ENCODE measurements at regions not wholly inside any gene's neighbourhood (a gene's known extent, or its start where the extent isn't known, plus 50 kb on each side); places are given as distances from the start of the nearest gene placed in this dataset.
"Not testable (repeated sequence)": the region's sequence is repeated elsewhere in the genome, so short reads cannot be mapped to it uniquely, and the experiment has no call there.

DNA sequence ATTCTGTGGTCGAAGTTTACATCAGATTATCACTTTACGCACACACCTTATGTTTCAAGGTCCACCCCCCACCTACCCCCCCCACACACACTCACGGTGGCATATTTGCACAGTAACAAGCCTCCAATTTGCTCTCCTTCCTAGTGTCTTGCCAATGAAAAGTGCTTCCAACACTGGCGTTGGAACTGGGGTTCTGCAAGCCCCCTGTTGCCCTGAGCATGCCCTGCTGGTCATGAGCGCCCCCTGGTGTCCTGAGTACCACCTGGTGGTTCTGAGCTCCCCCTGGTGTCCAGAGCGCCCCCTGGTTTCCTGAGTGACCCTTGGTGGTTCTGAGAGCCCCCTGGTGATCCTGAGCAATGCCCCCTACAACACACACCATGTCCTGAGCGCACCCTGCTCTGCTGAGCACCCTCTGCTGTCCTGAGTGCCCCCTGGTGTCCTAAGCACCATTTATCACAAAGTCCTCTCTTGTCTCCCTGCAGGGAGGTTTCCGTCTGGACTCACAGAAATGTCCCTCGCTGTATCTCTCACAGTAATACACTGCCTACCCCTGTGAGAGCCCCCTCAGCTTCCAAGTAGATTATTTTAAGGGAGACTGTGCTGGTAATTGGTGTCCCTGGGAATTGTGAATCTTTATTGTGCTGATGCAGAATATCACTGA lies 1212.3 kb downstream of the TMEM121 start:
- TF ChIP-seq, protein P1, sequence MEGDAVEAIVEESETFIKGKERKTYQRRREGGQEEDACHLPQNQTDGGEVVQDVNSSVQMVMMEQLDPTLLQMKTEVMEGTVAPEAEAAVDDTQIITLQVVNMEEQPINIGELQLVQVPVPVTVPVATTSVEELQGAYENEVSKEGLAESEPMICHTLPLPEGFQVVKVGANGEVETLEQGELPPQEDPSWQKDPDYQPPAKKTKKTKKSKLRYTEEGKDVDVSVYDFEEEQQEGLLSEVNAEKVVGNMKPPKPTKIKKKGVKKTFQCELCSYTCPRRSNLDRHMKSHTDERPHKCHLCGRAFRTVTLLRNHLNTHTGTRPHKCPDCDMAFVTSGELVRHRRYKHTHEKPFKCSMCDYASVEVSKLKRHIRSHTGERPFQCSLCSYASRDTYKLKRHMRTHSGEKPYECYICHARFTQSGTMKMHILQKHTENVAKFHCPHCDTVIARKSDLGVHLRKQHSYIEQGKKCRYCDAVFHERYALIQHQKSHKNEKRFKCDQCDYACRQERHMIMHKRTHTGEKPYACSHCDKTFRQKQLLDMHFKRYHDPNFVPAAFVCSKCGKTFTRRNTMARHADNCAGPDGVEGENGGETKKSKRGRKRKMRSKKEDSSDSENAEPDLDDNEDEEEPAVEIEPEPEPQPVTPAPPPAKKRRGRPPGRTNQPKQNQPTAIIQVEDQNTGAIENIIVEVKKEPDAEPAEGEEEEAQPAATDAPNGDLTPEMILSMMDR (IDR thresholded peaks at IDR 0.05): not testable (repeated sequence)
- not testable (repeated sequence) for TF ChIP-seq EP300 (IDR thresholded peaks at IDR 0.05; ENCODE audit: low read depth)
